ENCODE measurements at regions not wholly inside any gene's neighbourhood (a gene's known extent, or its start where the extent isn't known, plus 50 kb on each side); places are given as distances from the start of the nearest gene placed in this dataset.

DNA sequence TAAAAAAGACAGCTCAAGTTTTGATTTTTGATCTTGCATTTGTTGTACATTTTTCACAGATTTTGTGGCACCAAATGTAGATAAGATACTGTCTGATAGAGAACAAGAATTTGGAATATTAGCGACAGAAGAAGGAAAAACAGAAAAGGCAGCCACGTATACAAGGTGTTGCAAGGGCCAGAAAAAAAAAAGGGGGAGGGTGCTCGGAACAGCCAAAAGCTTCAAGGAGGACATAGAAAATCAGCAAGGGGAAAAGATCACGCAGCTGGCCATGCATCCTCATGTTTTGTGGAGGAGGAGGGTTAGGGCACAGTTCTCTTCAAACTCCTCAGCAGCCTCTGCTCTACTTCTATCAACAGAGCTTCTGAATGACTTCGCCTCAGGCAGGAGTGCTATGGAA lies 80.7 kb upstream of the MROH9 start:
- no peaks in the 10 kb centered on the region for H3K9me3 ChIP-seq (ENCODE audit: control insufficient read depth, low read length)
- H4K8ac ChIP-seq (ENCODE audit: low read length), result no peak overlapping the region
- H3K36me3 ChIP-seq (ENCODE audit: control insufficient read depth in 1 of 2, insufficient read depth in 2 of 2, low read depth in 1 of 2, low read length in 2 of 2), result no peaks in the 10 kb centered on the region
- DNase-seq, result no peak
- H3K27me3 ChIP-seq (ENCODE audit: control insufficient read depth in 1 of 2, insufficient read depth in 1 of 2, low read length in 2 of 2), result no peaks in the 10 kb centered on the region
- no peak overlapping the region for H3K4me2 ChIP-seq (ENCODE audit: low read length, poor library complexity, severe bottlenecking)
- H3K18ac ChIP-seq (ENCODE audit: low read depth in 1 of 2, low read length in 2 of 2), result no peak overlapping the region
- H3K79me1 ChIP-seq (replicated peaks; ENCODE audit: low read length, poor library complexity, severe bottlenecking), result no peaks in the 10 kb centered on the region
- no peak overlapping the region for H2BK120ac ChIP-seq (ENCODE audit: low read depth, low read length)
- H2BK5ac ChIP-seq (ENCODE audit: low read depth, low read length, poor library complexity, severe bottlenecking), result no peak overlapping the region
- no peak overlapping the region for H3K14ac ChIP-seq (ENCODE audit: low read length in 2 of 2)
- no peak overlapping the region for H2AK5ac ChIP-seq (ENCODE audit: low read length, severe bottlenecking)
- H4K91ac ChIP-seq (ENCODE audit: low read length), result no peak overlapping the region
- no peak overlapping the region for H3K4me3 ChIP-seq (ENCODE audit: insufficient read depth in 1 of 2, low read depth in 1 of 2, low read length in 2 of 2)
- H2BK15ac ChIP-seq (ENCODE audit: low read depth, poor library complexity, severe bottlenecking), result no peak overlapping the region
- H2BK12ac ChIP-seq (ENCODE audit: low read length in 2 of 2), result no peak overlapping the region
- H3K9ac ChIP-seq (ENCODE audit: low read length), result no peak overlapping the region
- no peak overlapping the region for H3K23ac ChIP-seq (ENCODE audit: low read length in 2 of 2)
- no peak overlapping the region for H3K4ac ChIP-seq (ENCODE audit: low read depth in 1 of 2, low read length in 2 of 2)
- H2AFZ ChIP-seq (ENCODE audit: low read depth, low read length), result no peak overlapping the region
- no peaks in the 10 kb centered on the region for H3K4me1 ChIP-seq (ENCODE audit: control insufficient read depth, insufficient read depth, low read depth, low read length)
- H3K27ac ChIP-seq (ENCODE audit: low read length, poor library complexity, severe bottlenecking), result no peak overlapping the region
- 78% methylated on average over 4 of the region's 5 CpGs for WGBS

GRCh38 chr1:170856455-170856854 lies 78.9 kb upstream of the MROH9 start:
- Histone ChIP-seq H2AK5ac (ENCODE audit: low read length, severe bottlenecking) (no peak overlapping the region), H3K4me3 (ENCODE audit: insufficient read depth in 1 of 2, low read depth in 1 of 2, low read length in 2 of 2) (peak overlapping the region in 1 of 2 experiments; percentile 13), H3K4me1 (ENCODE audit: control insufficient read depth, insufficient read depth, low read depth, low read length) (no peaks in the 10 kb centered on the region), H3K23ac (ENCODE audit: low read length in 2 of 2) (no peak overlapping the region), H3K9me3 (ENCODE audit: control insufficient read depth, low read length) (no peaks in the 10 kb centered on the region), H2BK5ac (ENCODE audit: low read depth, low read length, poor library complexity, severe bottlenecking) (no peak overlapping the region), H3K18ac (ENCODE audit: low read depth in 1 of 2, low read length in 2 of 2) (no peak overlapping the region), H3K36me3 (ENCODE audit: control insufficient read depth in 1 of 2, insufficient read depth in 2 of 2, low read depth in 1 of 2, low read length in 2 of 2) (no peaks in the 10 kb centered on the region), H2BK15ac (ENCODE audit: low read depth, poor library complexity, severe bottlenecking) (no peak overlapping the region), H3K4ac (ENCODE audit: low read depth in 1 of 2, low read length in 2 of 2) (no peak overlapping the region), H3K4me2 (ENCODE audit: low read length, poor library complexity, severe bottlenecking) (no peak overlapping the region), H4K8ac (ENCODE audit: low read length) (no peak overlapping the region), H3K79me1 (replicated peaks; ENCODE audit: low read length, poor library complexity, severe bottlenecking) (no peaks in the 10 kb centered on the region), H4K91ac (ENCODE audit: low read length) (no peak overlapping the region), H3K9ac (ENCODE audit: low read length) (no peak overlapping the region), H2BK12ac (ENCODE audit: low read length in 2 of 2) (no peak overlapping the region), H3K27ac (ENCODE audit: low read length, poor library complexity, severe bottlenecking) (no peak overlapping the region), H3K27me3 (ENCODE audit: control insufficient read depth in 1 of 2, insufficient read depth in 1 of 2, low read length in 2 of 2) (no peaks in the 10 kb centered on the region), H2BK120ac (ENCODE audit: low read depth, low read length) (no peak overlapping the region), H3K14ac (ENCODE audit: low read length in 2 of 2) (no peak overlapping the region), H2AFZ (ENCODE audit: low read depth, low read length) (no peak overlapping the region)
- WGBS, result 91% methylated on average over 3 of the region's 4 CpGs
- DNase-seq, result no peak

- H3K4me1 ChIP-seq (ENCODE audit: control insufficient read depth, insufficient read depth, low read depth, low read length), result no peaks in the 10 kb centered on the region
- no peak overlapping the region for H4K8ac ChIP-seq (ENCODE audit: low read length)
- no peaks in the 10 kb centered on the region for H3K79me1 ChIP-seq (replicated peaks; ENCODE audit: low read length, poor library complexity, severe bottlenecking)
- no peak overlapping the region for H3K4ac ChIP-seq (ENCODE audit: low read depth in 1 of 2, low read length in 2 of 2)
- no peak overlapping the region for H3K27ac ChIP-seq (ENCODE audit: low read length, poor library complexity, severe bottlenecking)
- H2AK5ac ChIP-seq (ENCODE audit: low read length, severe bottlenecking), result no peak overlapping the region
- H3K4me2 ChIP-seq (ENCODE audit: low read length, poor library complexity, severe bottlenecking), result no peak overlapping the region
- no peaks in the 10 kb centered on the region for H3K36me3 ChIP-seq (ENCODE audit: control insufficient read depth in 1 of 2, insufficient read depth in 2 of 2, low read depth in 1 of 2, low read length in 2 of 2)
- H3K14ac ChIP-seq (ENCODE audit: low read length in 2 of 2), result no peak overlapping the region
- H3K4me3 ChIP-seq (ENCODE audit: insufficient read depth in 1 of 2, low read depth in 1 of 2, low read length in 2 of 2), result no peak overlapping the region
- H3K18ac ChIP-seq (ENCODE audit: low read depth in 1 of 2, low read length in 2 of 2), result no peak overlapping the region
- H2BK5ac ChIP-seq (ENCODE audit: low read depth, low read length, poor library complexity, severe bottlenecking), result no peak overlapping the region
- H2AFZ ChIP-seq (ENCODE audit: low read depth, low read length), result no peak overlapping the region
- H3K9me3 ChIP-seq (ENCODE audit: control insufficient read depth, low read length), result no peaks in the 10 kb centered on the region
- H2BK15ac ChIP-seq (ENCODE audit: low read depth, poor library complexity, severe bottlenecking), result no peak overlapping the region
- H3K23ac ChIP-seq (ENCODE audit: low read length in 2 of 2), result no peak overlapping the region
- H3K9ac ChIP-seq (ENCODE audit: low read length), result no peak overlapping the region
- H4K91ac ChIP-seq (ENCODE audit: low read length), result no peak overlapping the region
- H3K27me3 ChIP-seq (ENCODE audit: control insufficient read depth in 1 of 2, insufficient read depth in 1 of 2, low read length in 2 of 2), result no peaks in the 10 kb centered on the region
- H2BK120ac ChIP-seq (ENCODE audit: low read depth, low read length), result no peak overlapping the region
- no peak for DNase-seq
- no peak overlapping the region for H2BK12ac ChIP-seq (ENCODE audit: low read length in 2 of 2)
Observed at GRCh38 chr1:170857955-170858354, 77.4 kb upstream of the MROH9 start.

DNA sequence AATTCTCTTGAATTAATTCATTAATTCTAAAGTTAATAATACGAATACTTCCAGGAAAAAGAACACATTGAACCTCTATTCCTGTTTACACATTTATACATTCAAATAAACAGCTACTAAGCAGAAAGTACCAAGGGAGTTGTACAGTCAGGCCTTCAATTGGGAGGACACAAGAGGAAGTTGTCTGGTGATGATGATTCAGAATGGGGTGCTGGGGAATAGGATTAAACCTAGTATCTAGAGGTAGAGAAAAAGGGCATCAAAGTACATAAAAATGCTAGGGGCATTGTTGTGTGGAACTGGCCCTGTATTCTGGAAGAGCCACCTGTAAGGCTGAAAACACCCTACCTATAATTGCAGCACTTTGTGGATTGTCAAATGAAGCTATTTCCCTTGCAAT lies 71.7 kb upstream of the MROH9 start:
- Histone ChIP-seq H2BK12ac (ENCODE audit: low read length in 2 of 2) (no peak overlapping the region), H2BK5ac (ENCODE audit: low read depth, low read length, poor library complexity, severe bottlenecking) (no peak overlapping the region), H3K27ac (ENCODE audit: low read length, poor library complexity, severe bottlenecking) (no peak overlapping the region), H2AK5ac (ENCODE audit: low read length, severe bottlenecking) (no peak overlapping the region), H3K23ac (ENCODE audit: low read length in 2 of 2) (no peak overlapping the region), H4K8ac (ENCODE audit: low read length) (no peak overlapping the region), H3K36me3 (ENCODE audit: control insufficient read depth in 1 of 2, insufficient read depth in 2 of 2, low read depth in 1 of 2, low read length in 2 of 2) (no peaks in the 10 kb centered on the region), H3K79me1 (replicated peaks; ENCODE audit: low read length, poor library complexity, severe bottlenecking) (no peaks in the 10 kb centered on the region), H4K91ac (ENCODE audit: low read length) (no peak overlapping the region), H2AFZ (ENCODE audit: low read depth, low read length) (no peak overlapping the region), H3K9ac (ENCODE audit: low read length) (peak overlapping the region; percentile 49), H2BK15ac (ENCODE audit: low read depth, poor library complexity, severe bottlenecking) (no peak overlapping the region), H2BK120ac (ENCODE audit: low read depth, low read length) (no peak overlapping the region), H3K4me1 (ENCODE audit: control insufficient read depth, insufficient read depth, low read depth, low read length) (no peaks in the 10 kb centered on the region), H3K14ac (ENCODE audit: low read length in 2 of 2) (no peak overlapping the region), H3K9me3 (ENCODE audit: control insufficient read depth, low read length) (no peaks in the 10 kb centered on the region), H3K27me3 (ENCODE audit: control insufficient read depth in 1 of 2, insufficient read depth in 1 of 2, low read length in 2 of 2) (no peaks in the 10 kb centered on the region), H3K4me3 (ENCODE audit: insufficient read depth in 1 of 2, low read depth in 1 of 2, low read length in 2 of 2) (peak overlapping the region in 1 of 2 experiments; percentile 4), H3K18ac (ENCODE audit: low read depth in 1 of 2, low read length in 2 of 2) (no peak overlapping the region), H3K4me2 (ENCODE audit: low read length, poor library complexity, severe bottlenecking) (no peak overlapping the region), H3K4ac (ENCODE audit: low read depth in 1 of 2, low read length in 2 of 2) (no peak overlapping the region)
- DNase-seq, result no peak
- WGBS, result 100% methylated on average over 1 of the region's 1 CpG

All from mesenchymal stem cell (in vitro differentiated cells and primary cell).